Thymus (tissue), 11 donors: ENCODE measurements at regions not wholly inside any gene's neighbourhood (a gene's known extent, or its start where the extent isn't known, plus 50 kb on each side); places are given as distances from the start of the nearest gene placed in this dataset.

ENCODE experiments used
- DNase-seq, 9 donors: peaks; one replicate each; pipeline ENCODE4 v3.0.0-alpha.2; 2013; ENCODE audit warnings: low spot score in 9 of 9, low read depth in 6 of 9, missing footprints in 1 of 9
- H3K27ac ChIP-seq, 2 donors: one replicate each; pipeline ENCODE4 v1.5.1; 2013; ENCODE audit warnings: control low read depth in 1 of 2, low read depth in 1 of 2, low read length in 1 of 2, mild to moderate bottlenecking in 1 of 2, moderate library complexity in 1 of 2
- H3K27me3 ChIP-seq, 2 donors: one replicate each; pipeline ENCODE4 v1.5.1; 2013; ENCODE audit warnings: low read length in 1 of 2; ENCODE audit not compliant: control insufficient read depth in 2 of 2, insufficient read depth in 1 of 2
- H3K36me3 ChIP-seq, 2 donors: one replicate each; pipeline ENCODE4 v1.5.1; 2013; ENCODE audit warnings: low read length in 1 of 2, mild to moderate bottlenecking in 1 of 2, moderate library complexity in 1 of 2; ENCODE audit not compliant: control insufficient read depth in 2 of 2, insufficient read depth in 2 of 2
- H3K4me1 ChIP-seq, 2 donors: one replicate each; pipeline ENCODE4 v1.5.1; 2013; ENCODE audit warnings: low read length in 2 of 2; ENCODE audit not compliant: control insufficient read depth in 2 of 2, insufficient read depth in 2 of 2
- H3K4me3 ChIP-seq, 2 donors: one replicate each; pipeline ENCODE4 v1.5.1; 2013; ENCODE audit warnings: low read length in 2 of 2, control low read depth in 1 of 2, mild to moderate bottlenecking in 1 of 2
- H3K9me3 ChIP-seq, 2 donors: one replicate each; pipeline ENCODE4 v1.5.1; 2013; ENCODE audit warnings: low read length in 1 of 2, mild to moderate bottlenecking in 1 of 2; ENCODE audit not compliant: control insufficient read depth in 2 of 2, insufficient read depth in 1 of 2
- WGBS: extraction: QIAGEN DNeasy Blood & Tissue Kit; methylation state at CpG from one replicate; pipeline ENCODE4 v1.1.7; 2013; 5-methylcytosine and 5-hydroxymethylcytosine counted together
- donor health status: healthy.

DNA sequence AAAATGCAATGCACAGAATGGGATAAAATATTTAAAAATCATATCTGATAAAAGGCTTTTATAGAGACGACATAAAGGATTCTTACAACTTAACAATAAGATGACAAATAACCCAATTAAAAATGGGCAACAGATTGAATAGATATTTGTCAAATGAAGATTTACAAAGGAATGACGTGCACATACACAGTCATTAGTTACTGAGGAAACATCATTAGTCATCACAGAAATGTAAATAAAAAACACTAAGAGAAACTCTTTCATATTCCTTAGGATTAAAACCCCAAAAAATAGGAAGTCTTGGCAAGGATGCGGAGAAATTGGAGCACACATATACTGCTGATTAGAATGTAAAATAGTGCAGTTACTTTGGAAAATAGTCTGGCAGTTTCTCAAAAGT lies 1886.0 kb upstream of the CDH6 start:
- no peaks in the 10 kb centered on the region for H3K36me3 ChIP-seq
- no peaks in the 10 kb centered on the region for H3K4me1 ChIP-seq
- H3K27ac ChIP-seq, result no peak overlapping the region
- H3K4me3 ChIP-seq, result no peak overlapping the region
- DNase-seq, result no peak
- 85% methylated on average over 3 of the region's 3 CpGs for WGBS
- H3K27me3 ChIP-seq, result no peaks in the 10 kb centered on the region
- peaks cover 0 to 4% of the 10 kb centered on the region in 2 donors for H3K9me3 ChIP-seq

DNA sequence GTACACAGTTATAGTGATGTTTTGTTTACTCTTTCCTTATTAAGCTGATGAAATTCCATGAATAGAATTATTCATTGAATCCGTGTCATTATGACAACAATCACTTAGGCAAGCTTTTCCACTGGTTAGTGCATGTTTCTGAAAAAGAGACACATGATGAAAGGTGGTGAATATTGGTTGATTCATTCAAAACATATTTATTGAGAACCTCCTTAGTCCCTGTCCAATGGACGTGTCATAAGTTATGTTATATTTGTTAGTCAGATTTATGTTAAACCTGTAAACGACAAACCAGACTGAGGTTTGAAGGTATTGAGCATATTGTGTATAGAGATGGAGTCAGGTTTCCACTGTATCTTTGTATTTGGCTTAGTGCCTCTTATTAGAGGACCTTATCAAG lies 1888.9 kb upstream of the CDH6 start:
- Histone ChIP-seq H3K27ac (no peak overlapping the region), H3K4me1 (no peaks in the 10 kb centered on the region), H3K9me3 (peaks cover 0 to 5% of the 10 kb centered on the region in 2 donors), H3K4me3 (no peak overlapping the region), H3K36me3 (no peaks in the 10 kb centered on the region), H3K27me3 (no peaks in the 10 kb centered on the region)
- no peak for DNase-seq
- WGBS, result 88% methylated on average over 3 of the region's 3 CpGs

DNA sequence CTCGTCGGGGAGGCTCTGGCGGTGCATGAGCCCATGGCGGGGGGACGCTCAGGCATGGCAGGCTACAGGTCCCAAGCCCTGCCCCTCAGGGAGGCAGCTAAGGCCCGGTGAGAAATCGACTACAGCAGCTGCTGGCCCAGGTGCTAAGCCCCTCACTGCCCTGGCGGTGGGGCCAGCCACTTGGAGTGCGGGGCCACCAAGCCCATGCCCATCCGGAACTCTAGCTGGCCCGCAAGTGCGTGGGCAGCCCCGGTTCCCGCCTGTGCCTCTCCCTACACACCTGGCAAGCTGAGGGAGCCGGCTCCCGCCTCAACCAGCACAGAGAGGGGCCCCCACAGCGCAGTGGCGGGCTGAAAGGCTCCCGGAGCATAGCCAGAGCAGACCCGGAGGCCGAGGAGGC lies 1896.9 kb upstream of the CDH6 start:
- no peak overlapping the region for H3K4me3 ChIP-seq

DNA sequence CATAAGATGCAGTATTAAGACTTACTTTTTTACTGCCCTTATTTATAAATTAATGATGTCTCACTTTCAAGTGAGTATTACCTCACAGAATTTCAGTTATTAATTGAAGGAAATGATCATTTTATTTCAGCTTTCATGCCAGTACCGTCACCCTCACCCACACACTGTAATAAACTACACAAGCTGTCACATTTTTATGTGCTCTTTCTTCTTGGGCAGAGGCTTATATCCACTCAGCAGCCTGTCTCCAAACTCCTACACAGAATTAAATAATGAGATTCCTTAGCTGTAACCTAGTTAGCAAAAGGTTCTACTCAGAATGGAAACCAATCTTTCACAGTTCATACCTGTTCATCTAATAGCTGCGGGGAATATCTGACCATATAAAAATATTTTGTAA lies 1915.8 kb upstream of the CDH6 start:
- DNase-seq, result no peak
- 87% methylated on average over 2 of the region's 2 CpGs for WGBS

More for the DNA sequence above, 1896.9 kb upstream of the CDH6 start:
- DNase-seq, result no peak
- Histone ChIP-seq H3K4me1 (no peaks in the 10 kb centered on the region), H3K27me3 (no peaks in the 10 kb centered on the region), H3K36me3 (no peaks in the 10 kb centered on the region), H3K27ac (no peak overlapping the region), H3K9me3 (peaks cover 0 to 12% of the 10 kb centered on the region in 2 donors)
- 93% methylated on average over 21 of the region's 21 CpGs for WGBS

DNA sequence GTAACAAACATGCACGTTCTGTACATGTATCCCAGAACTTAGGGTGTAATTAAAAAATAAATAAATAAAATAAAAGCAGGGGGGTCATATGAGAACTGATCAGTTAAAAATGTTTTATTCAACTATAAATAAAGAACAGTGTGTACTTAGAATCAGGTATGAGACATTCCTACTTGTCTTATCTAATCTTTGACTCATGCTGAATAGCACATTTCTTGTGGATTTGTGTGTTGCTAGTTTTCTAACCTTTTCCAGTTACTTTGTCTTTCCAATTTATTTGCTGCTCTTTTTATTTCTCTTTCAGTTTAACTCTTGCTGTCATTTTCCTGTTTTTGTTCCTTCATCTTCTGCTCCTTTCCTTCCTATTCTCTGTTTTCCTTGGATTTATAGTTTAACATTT lies 1917.1 kb upstream of the CDH6 start:
- H3K27me3 ChIP-seq, result no peaks in the 10 kb centered on the region
- 89% methylated on average over 1 of the region's 1 CpG for WGBS
- no peak for DNase-seq
- H3K9me3 ChIP-seq, result no peaks in the 10 kb centered on the region
- H3K4me3 ChIP-seq, result no peak overlapping the region
- H3K27ac ChIP-seq, result no peak overlapping the region
- no peaks in the 10 kb centered on the region for H3K36me3 ChIP-seq
- no peaks in the 10 kb centered on the region for H3K4me1 ChIP-seq

More for the DNA sequence above, 1915.8 kb upstream of the CDH6 start:
- no peaks in the 10 kb centered on the region for H3K9me3 ChIP-seq
- H3K4me1 ChIP-seq, result no peaks in the 10 kb centered on the region
- H3K27ac ChIP-seq, result no peak overlapping the region
- H3K27me3 ChIP-seq, result no peaks in the 10 kb centered on the region
- no peak overlapping the region for H3K4me3 ChIP-seq
- no peaks in the 10 kb centered on the region for H3K36me3 ChIP-seq

DNA sequence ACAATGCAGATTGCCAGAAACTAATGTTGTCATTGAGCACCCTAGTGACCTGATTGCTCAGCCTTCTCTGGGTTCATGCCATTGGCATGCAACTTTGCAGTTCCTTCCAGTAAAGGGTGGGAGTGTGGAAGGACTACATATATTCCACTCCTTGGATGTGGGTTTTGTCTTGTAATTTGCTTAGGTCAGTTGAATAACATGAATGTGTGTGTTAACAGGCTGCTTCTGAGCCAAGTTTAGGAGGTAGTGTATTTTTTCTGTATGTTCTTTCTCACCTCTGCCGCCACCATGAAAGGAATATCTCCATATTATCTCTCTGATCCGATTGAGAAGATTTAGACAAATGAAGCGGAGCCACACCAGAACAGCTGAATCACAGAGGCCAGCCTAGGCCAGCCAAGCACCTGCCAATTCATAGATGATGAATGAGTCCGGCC lies 1929.6 kb upstream of the CDH6 start:
- DNase-seq, result no peak
- Histone ChIP-seq H3K4me1 (no peaks in the 10 kb centered on the region), H3K4me3 (no peak overlapping the region), H3K27ac (no peak overlapping the region), H3K27me3 (no peaks in the 10 kb centered on the region), H3K36me3 (no peaks in the 10 kb centered on the region), H3K9me3 (no peaks in the 10 kb centered on the region)
- 77% methylated on average over 4 of the region's 4 CpGs for WGBS

DNA sequence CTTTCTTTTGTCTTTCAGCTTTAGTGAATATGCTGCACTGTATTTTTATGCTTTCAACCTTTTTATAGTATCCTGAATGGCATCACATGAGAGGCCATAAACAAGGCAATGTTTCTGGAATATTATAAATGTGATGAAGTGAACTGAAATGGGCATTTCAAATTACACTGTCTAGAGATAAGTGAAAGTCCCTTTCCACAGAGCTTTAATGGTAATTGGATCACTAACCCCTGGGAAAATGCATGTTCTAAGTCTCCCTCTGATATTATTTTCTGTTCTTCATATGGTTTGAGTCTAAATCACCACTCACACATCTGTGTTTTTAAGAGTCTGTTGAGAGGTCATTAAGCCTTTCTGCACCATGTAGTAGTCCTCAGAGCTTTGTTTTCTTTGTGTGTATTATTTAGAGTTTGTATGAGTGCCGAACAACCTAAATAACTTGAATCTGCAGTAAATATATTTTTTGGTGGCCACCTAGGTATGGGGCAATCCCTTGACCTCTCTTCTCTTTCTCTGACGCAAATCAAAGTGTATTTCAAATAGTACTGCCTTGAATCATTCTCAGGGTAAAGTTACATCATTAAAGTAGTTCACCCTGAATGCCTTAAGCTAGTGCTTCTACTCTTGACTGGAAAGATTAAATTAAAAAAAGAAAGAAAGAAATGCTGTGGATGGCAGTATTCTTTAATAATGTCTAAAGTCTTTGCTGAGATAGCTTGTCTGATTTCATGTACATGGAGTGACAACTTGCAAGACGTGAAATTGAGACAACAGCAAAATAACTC lies 1931.0 kb upstream of the CDH6 start:
- no peak for DNase-seq
- H3K36me3 ChIP-seq, result no peaks in the 10 kb centered on the region
- H3K27me3 ChIP-seq, result no peaks in the 10 kb centered on the region
- H3K27ac ChIP-seq, result no peak overlapping the region
- 91% methylated on average over 3 of the region's 3 CpGs for WGBS
- no peak overlapping the region for H3K4me3 ChIP-seq
- no peaks in the 10 kb centered on the region for H3K9me3 ChIP-seq
- no peaks in the 10 kb centered on the region for H3K4me1 ChIP-seq

DNA sequence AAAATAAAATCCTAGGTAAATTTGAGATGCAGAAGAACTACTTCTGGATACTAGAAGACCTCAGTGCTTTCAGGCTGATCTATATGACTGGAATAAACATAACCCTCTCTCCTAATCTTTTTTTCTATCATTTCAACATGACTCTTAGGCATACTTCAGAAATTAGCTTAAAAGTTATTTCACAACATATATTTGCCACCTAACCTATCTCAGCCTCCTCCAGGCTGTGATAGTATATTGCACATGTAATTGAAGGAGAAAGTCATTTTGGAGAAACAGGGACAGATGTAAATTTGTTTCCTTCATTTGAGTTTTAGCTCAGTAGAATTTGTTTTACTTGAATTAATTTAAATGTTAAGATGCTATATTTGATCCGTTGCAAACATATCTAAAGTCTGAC lies 1932.3 kb upstream of the CDH6 start:
- no peak for DNase-seq
- no peaks in the 10 kb centered on the region for H3K27me3 ChIP-seq
- no peak overlapping the region for H3K4me3 ChIP-seq
- whole genome bisulfite sequencing, result 89% methylated on average over 1 of the region's 1 CpG
- no peaks in the 10 kb centered on the region for H3K4me1 ChIP-seq
- H3K27ac ChIP-seq, result no peak overlapping the region
- no peaks in the 10 kb centered on the region for H3K9me3 ChIP-seq
- H3K36me3 ChIP-seq, result no peaks in the 10 kb centered on the region

DNA sequence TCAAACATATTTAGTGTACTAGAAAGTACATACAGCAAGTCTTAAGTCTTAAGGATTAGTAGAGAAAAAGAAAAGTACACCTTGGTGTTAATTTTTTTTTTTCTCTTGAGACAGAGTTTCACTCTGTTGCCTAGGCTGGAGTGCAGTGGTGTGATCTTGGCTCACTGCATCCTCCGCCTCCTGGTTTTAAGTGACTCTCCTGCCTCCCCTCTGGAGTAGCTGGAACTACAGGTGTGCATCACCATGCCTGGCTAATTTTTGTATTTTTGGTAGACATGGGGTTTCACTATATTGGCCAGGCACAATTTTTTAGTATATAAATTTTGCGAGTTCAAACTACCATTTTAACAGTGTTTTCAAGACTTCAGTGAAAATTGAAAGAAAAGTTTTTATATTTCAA lies 1941.1 kb upstream of the CDH6 start:
- no peaks in the 10 kb centered on the region for H3K36me3 ChIP-seq
- H3K4me1 ChIP-seq, result no peaks in the 10 kb centered on the region
- DNase-seq, result no peak
- no peak overlapping the region for H3K27ac ChIP-seq
- H3K27me3 ChIP-seq, result no peaks in the 10 kb centered on the region
- WGBS, result 94% methylated on average over 2 of the region's 2 CpGs
- no peak overlapping the region for H3K4me3 ChIP-seq
- no peaks in the 10 kb centered on the region for H3K9me3 ChIP-seq
